ENCODE measurements at regions not wholly inside any gene's neighbourhood (a gene's known extent, or its start where the extent isn't known, plus 50 kb on each side); places are given as distances from the start of the nearest gene placed in this dataset.

- no peak for DNase-seq (ENCODE audit: low spot score)
- in situ Hi-C loops (cut with MboI; ENCODE audit: low sequenced_read_pairs, unreplicated experiment) = no loop called here
- no peak for TF ChIP-seq CTCF (IDR thresholded peaks at IDR 0.05; ENCODE audit: borderline replicate concordance, control extremely low read depth, extremely low read depth, insufficient read depth, missing control alignments)
These were observed 308.5 kb upstream of the ROPN1 start for GRCh38 chr3:124300416-124300815.

GRCh38 chr3:124303305-124303910 is 311.5 kb upstream of the ROPN1 start:
- TF ChIP-seq CTCF (IDR thresholded peaks at IDR 0.05; ENCODE audit: borderline replicate concordance, control extremely low read depth, extremely low read depth, insufficient read depth, missing control alignments) = no peak
- no peak for DNase-seq (ENCODE audit: low spot score)
- in situ Hi-C loops (cut with MboI; ENCODE audit: low sequenced_read_pairs, unreplicated experiment) = no loop called here

- in situ Hi-C loops (cut with MboI; ENCODE audit: low sequenced_read_pairs, unreplicated experiment) = no loop called here
- no peak for TF ChIP-seq CTCF (IDR thresholded peaks at IDR 0.05; ENCODE audit: borderline replicate concordance, control extremely low read depth, extremely low read depth, insufficient read depth, missing control alignments)
- DNase-seq (ENCODE audit: low spot score) = no peak
These were observed 314.7 kb upstream of the ROPN1 start for GRCh38 chr3:124306665-124307064.

- in situ Hi-C loops (cut with MboI; ENCODE audit: low sequenced_read_pairs, unreplicated experiment) = no loop called here
- DNase-seq (ENCODE audit: low spot score) = no peak
- TF ChIP-seq CTCF (IDR thresholded peaks at IDR 0.05; ENCODE audit: borderline replicate concordance, control extremely low read depth, extremely low read depth, insufficient read depth, missing control alignments) = no peak
These were observed 321.7 kb upstream of the ROPN1 start for GRCh38 chr3:124313621-124314020.

- in situ Hi-C loops (cut with MboI; ENCODE audit: low sequenced_read_pairs, unreplicated experiment) = no loop called here
- no peak for DNase-seq (ENCODE audit: low spot score)
- TF ChIP-seq CTCF (IDR thresholded peaks at IDR 0.05; ENCODE audit: borderline replicate concordance, control extremely low read depth, extremely low read depth, insufficient read depth, missing control alignments) = no peak
These were observed 323.5 kb upstream of the ROPN1 start for GRCh38 chr3:124315215-124316033.

- DNase-seq (ENCODE audit: low spot score) = no peak
- no peak for TF ChIP-seq CTCF (IDR thresholded peaks at IDR 0.05; ENCODE audit: borderline replicate concordance, control extremely low read depth, extremely low read depth, insufficient read depth, missing control alignments)
- in situ Hi-C loops (cut with MboI; ENCODE audit: low sequenced_read_pairs, unreplicated experiment) = no loop called here
These were observed 324.0 kb upstream of the ROPN1 start for GRCh38 chr3:124316034-124316287.

All from GM13976 (cell line).